ENCODE measurements at regions not wholly inside any gene's neighbourhood (a gene's known extent, or its start where the extent isn't known, plus 50 kb on each side); places are given as distances from the start of the nearest gene placed in this dataset.

- DNase-seq, result no peak
These were observed 89.7 kb upstream of the CDK6 start for GRCh38 chr7:92925876-92926696.

GRCh38 chr7:92924800-92925199 lies 88.4 kb upstream of the CDK6 start:
- no peak for DNase-seq
- Histone ChIP-seq H3K36me3 (no peaks in the 10 kb centered on the region), H3K27ac (no peak overlapping the region), H3K4me1 (no peaks in the 10 kb centered on the region), H3K9me3 (no peaks in the 10 kb centered on the region), H3K4me3 (no peak overlapping the region), H3K27me3 (no peaks in the 10 kb centered on the region)
- ATAC-seq, result no peak
- intact Hi-C loops (cut with DNase I), result no loop called here
- WGBS (ENCODE audit: insufficient coverage, low coverage, low lambda C conversion rate, missing lambda C conversion rate), result 80% methylated on average over 8 of the region's 15 CpGs
- TF ChIP-seq POLR2A (IDR thresholded peaks at IDR 0.05) (no peak), CTCF (IDR thresholded peaks at IDR 0.05) (no peak)

More at GRCh38 chr7:92925876-92926696, 89.7 kb upstream of the CDK6 start:
- Histone ChIP-seq H3K27ac (no peak overlapping the region), H3K27me3 (no peaks in the 10 kb centered on the region), H3K4me1 (no peaks in the 10 kb centered on the region), H3K36me3 (no peaks in the 10 kb centered on the region), H3K9me3 (no peaks in the 10 kb centered on the region), H3K4me3 (no peak overlapping the region)
- intact Hi-C loops (cut with DNase I), result no loop called here
- ATAC-seq, result no peak
- TF ChIP-seq CTCF (IDR thresholded peaks at IDR 0.05) (no peak), POLR2A (IDR thresholded peaks at IDR 0.05) (no peak)
- 35% methylated on average over 2 of the region's 9 CpGs for WGBS (ENCODE audit: insufficient coverage, low coverage, low lambda C conversion rate, missing lambda C conversion rate)

- no peak overlapping the region for H3K27ac ChIP-seq
- H3K4me3 ChIP-seq, result no peak overlapping the region
- no peaks in the 10 kb centered on the region for H3K27me3 ChIP-seq
- intact Hi-C loops (cut with DNase I), result no loop called here
- TF ChIP-seq CTCF (IDR thresholded peaks at IDR 0.05) (no peak), POLR2A (IDR thresholded peaks at IDR 0.05) (no peak)
- no peaks in the 10 kb centered on the region for H3K9me3 ChIP-seq
- DNase-seq (no peak), ATAC-seq (no peak)
- no peaks in the 10 kb centered on the region for H3K36me3 ChIP-seq
- no peaks in the 10 kb centered on the region for H3K4me1 ChIP-seq
These were observed 80.9 kb upstream of the CDK6 start for GRCh38 chr7:92917230-92917629.

GRCh38 chr7:92916770-92917224 lies 80.4 kb upstream of the CDK6 start:
- Histone ChIP-seq H3K27me3 (no peaks in the 10 kb centered on the region), H3K27ac (no peak overlapping the region), H3K36me3 (no peaks in the 10 kb centered on the region), H3K9me3 (no peaks in the 10 kb centered on the region), H3K4me3 (no peak overlapping the region), H3K4me1 (no peaks in the 10 kb centered on the region)
- no peak for DNase-seq
- no peak for ATAC-seq
- intact Hi-C loops (cut with DNase I), result no loop called here
- TF ChIP-seq POLR2A (IDR thresholded peaks at IDR 0.05) (no peak), CTCF (IDR thresholded peaks at IDR 0.05) (no peak)
- 56% methylated on average over 3 of the region's 3 CpGs for WGBS (ENCODE audit: insufficient coverage, low coverage, low lambda C conversion rate, missing lambda C conversion rate)
